ENCODE measurements at regions not wholly inside any gene's neighbourhood (a gene's known extent, or its start where the extent isn't known, plus 50 kb on each side); places are given as distances from the start of the nearest gene placed in this dataset.

DNA sequence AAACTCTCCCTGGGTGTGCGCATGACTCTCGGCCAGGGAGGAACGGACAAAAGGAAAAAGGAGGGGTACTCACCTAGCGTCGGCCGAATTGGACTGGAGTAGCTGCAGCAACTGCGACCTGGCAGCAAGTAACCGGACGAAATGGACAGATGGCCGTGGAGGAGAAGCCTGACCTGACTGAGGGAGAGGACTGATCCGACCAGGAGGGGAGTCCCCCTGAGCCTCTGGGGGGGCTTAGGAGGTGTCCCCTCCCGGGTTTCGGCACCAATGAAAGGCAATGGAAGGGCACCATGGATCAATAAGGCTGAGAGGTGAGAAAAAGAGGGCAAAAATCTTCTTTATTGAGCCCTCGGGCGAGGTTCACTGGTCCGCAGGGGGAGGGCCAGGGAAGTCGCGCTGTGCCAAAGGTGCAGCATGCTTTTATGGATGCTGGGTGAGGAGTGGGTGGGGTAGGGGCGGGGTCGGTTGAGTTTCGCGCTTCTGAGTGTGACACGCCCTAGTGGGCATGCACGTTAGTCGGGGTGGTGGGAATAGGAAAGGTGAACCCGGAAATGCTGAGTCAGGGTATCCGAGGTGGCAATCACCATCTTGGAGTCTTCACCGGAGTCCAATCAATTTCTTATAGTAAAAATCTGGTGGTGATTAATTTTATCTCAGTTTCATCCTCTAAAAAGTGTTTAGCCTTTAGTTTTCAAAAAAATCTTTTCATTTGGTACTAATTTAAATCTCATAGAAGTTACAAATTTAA is 638.5 kb upstream of the DPP6 start:
- TF ChIP-seq, protein P1, sequence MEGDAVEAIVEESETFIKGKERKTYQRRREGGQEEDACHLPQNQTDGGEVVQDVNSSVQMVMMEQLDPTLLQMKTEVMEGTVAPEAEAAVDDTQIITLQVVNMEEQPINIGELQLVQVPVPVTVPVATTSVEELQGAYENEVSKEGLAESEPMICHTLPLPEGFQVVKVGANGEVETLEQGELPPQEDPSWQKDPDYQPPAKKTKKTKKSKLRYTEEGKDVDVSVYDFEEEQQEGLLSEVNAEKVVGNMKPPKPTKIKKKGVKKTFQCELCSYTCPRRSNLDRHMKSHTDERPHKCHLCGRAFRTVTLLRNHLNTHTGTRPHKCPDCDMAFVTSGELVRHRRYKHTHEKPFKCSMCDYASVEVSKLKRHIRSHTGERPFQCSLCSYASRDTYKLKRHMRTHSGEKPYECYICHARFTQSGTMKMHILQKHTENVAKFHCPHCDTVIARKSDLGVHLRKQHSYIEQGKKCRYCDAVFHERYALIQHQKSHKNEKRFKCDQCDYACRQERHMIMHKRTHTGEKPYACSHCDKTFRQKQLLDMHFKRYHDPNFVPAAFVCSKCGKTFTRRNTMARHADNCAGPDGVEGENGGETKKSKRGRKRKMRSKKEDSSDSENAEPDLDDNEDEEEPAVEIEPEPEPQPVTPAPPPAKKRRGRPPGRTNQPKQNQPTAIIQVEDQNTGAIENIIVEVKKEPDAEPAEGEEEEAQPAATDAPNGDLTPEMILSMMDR (IDR thresholded peaks at IDR 0.05) = no peak
- H3K9me3 Mint-ChIP-seq = peaks cover 21% of the 10 kb centered on the region
- H3K4me3 Mint-ChIP-seq = no peak overlapping the region
- no peaks in the 10 kb centered on the region for H3K36me3 Mint-ChIP-seq (ENCODE audit: low read depth)
- no peaks in the 10 kb centered on the region for H3K4me1 Mint-ChIP-seq (ENCODE audit: low read depth)
- intact Hi-C loops (cut with micrococcal nuclease) = no loop called here
- no peak for ATAC-seq
- POLR2A ChIA-PET = no interaction called here
- DNase-seq = no peak
- H3K27me3 Mint-ChIP-seq = no peaks in the 10 kb centered on the region
- no peak overlapping the region for H3K27ac Mint-ChIP-seq
- CTCF ChIA-PET = no interaction called here

DNA sequence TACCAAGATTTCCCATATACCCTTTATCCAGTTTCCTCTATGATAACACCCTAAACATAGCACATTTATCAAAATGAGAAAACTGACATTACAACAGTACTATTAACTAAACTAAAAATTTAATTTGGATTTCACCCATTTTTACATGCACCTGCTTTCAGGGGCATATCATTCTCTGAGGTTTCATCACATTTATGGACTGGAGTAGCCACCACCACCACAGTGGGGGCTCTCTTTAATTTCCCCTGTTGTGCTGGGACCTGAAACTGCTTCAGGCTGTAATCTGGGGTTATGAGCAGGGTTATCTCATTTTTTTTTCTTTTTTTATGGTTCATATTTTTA is 637.9 kb upstream of the DPP6 start:
- Mint-ChIP-seq H3K4me1 (ENCODE audit: low read depth) (no peaks in the 10 kb centered on the region), H3K27ac (no peak overlapping the region), H3K36me3 (ENCODE audit: low read depth) (no peaks in the 10 kb centered on the region), H3K9me3 (peaks cover 21% of the 10 kb centered on the region), H3K27me3 (no peaks in the 10 kb centered on the region), H3K4me3 (no peak overlapping the region)
- DNase-seq (no peak), ATAC-seq (no peak)
- TF ChIP-seq, protein P1 (IDR thresholded peaks at IDR 0.05) = no peak
- intact Hi-C loops (cut with micrococcal nuclease) = no loop called here
- CTCF ChIA-PET = no interaction called here
- POLR2A ChIA-PET = no interaction called here

GRCh38 chr7:153415632-153416031 is 636.6 kb upstream of the DPP6 start:
- ChIA-PET CTCF (no interaction called here), POLR2A (no interaction called here)
- H3K36me3 Mint-ChIP-seq (ENCODE audit: low read depth) = no peaks in the 10 kb centered on the region
- no peak overlapping the region for H3K4me3 Mint-ChIP-seq
- no peak overlapping the region for H3K27ac Mint-ChIP-seq
- peaks cover 16% of the 10 kb centered on the region for H3K9me3 Mint-ChIP-seq
- H3K4me1 Mint-ChIP-seq (ENCODE audit: low read depth) = no peaks in the 10 kb centered on the region
- TF ChIP-seq, protein P1 (IDR thresholded peaks at IDR 0.05) = no peak
- H3K27me3 Mint-ChIP-seq = no peaks in the 10 kb centered on the region
- intact Hi-C loops (cut with micrococcal nuclease) = no loop called here
- no peak for ATAC-seq
- no peak for DNase-seq

DNA sequence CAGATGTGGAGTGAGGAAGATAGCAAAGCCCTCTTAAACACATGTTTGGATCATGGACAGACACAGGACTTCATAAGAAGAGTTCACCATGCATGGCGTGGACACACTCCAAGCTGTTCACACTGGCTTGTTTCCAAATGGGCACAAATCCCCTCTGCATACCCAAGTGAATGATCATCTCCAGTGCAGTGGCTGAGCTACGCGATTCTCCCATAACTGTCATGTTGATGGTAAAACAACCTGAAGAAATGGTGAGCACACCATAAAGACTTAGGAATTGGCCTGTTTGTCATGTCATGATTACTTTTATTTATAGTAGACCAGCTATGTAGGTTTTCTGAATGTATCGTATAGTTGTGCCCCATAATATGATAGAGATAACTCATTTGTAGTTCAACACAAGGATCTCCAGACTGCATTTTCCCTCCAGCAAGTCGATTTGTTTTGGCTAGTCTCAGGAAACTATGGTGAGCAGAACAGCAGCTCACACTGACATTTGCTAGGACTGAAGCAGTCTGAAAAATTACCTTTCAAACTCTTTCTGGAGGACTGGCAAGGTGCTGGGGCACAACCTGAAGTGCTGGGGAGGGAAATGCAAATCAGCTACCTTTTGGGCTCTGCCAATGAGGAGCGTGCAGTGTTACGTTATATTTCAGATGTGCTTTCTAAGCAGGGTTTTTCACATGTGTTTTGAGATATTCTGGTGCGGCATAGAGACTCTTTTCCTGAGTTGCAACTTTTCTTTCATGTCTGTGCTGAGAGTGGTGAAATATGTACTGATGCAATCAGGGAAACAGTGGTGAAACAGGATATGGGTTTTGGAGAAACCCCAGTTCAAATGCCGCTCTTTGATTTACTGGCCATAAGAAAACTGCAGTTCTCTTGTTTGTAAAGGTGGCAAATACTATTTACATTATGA is 629.6 kb upstream of the DPP6 start:
- no peaks in the 10 kb centered on the region for H3K4me1 Mint-ChIP-seq (ENCODE audit: low read depth)
- ATAC-seq (no peak), DNase-seq (no peak)
- H3K9me3 Mint-ChIP-seq = peaks cover 4% of the 10 kb centered on the region
- H3K4me3 Mint-ChIP-seq = no peak overlapping the region
- TF ChIP-seq, protein P1 (IDR thresholded peaks at IDR 0.05) = no peak
- H3K36me3 Mint-ChIP-seq (ENCODE audit: low read depth) = no peaks in the 10 kb centered on the region
- intact Hi-C loops (cut with micrococcal nuclease) = no loop called here
- H3K27ac Mint-ChIP-seq = no peak overlapping the region
- POLR2A ChIA-PET = no interaction called here
- CTCF ChIA-PET = no interaction called here
- H3K27me3 Mint-ChIP-seq = no peaks in the 10 kb centered on the region

- TF ChIP-seq, protein P1 (IDR thresholded peaks at IDR 0.05) = no peak
- no peak for ATAC-seq
- DNase-seq = no peak
- Mint-ChIP-seq H3K9me3 (peaks cover 4% of the 10 kb centered on the region), H3K4me1 (ENCODE audit: low read depth) (no peaks in the 10 kb centered on the region), H3K4me3 (no peak overlapping the region), H3K36me3 (ENCODE audit: low read depth) (no peaks in the 10 kb centered on the region), H3K27me3 (no peaks in the 10 kb centered on the region), H3K27ac (no peak overlapping the region)
- POLR2A ChIA-PET = no interaction called here
- CTCF ChIA-PET = no interaction called here
- intact Hi-C loops (cut with micrococcal nuclease) = no loop called here
Measured at GRCh38 chr7:153423210-153423590, 629.0 kb upstream of the DPP6 start.

Data from activated CD8-positive, alpha-beta T cell treated with anti-CD3 and anti-CD28 coated beads for 36 hours (primary cell).